Activated CD4-positive, alpha-beta memory T cell treated with anti-CD3 and anti-CD28 coated beads for 36 hours (primary cell): ENCODE measurements at regions not wholly inside any gene's neighbourhood (a gene's known extent, or its start where the extent isn't known, plus 50 kb on each side); places are given as distances from the start of the nearest gene placed in this dataset.

Experiments used
- CTCF ChIA-PET: fragments of 350-600 bp; sonication (Branson Sonifier 250); formaldehyde crosslinking; loops from one replicate; lab custom pipeline; 2021; ENCODE audit warnings: antibody characterized with exemption, inconsistent platforms; lab: Charles Lee
- POLR2A ChIA-PET: fragments of 350-600 bp; sonication (Branson Sonifier 250); formaldehyde crosslinking; loops from one replicate; lab custom pipeline; 2021; ENCODE audit warnings: antibody characterized with exemption; lab: Charles Lee
- DNase-seq: peaks from one replicate; pipeline ENCODE4 v3.0.0-alpha.2; 2020
- H3K27ac Mint-ChIP-seq: one replicate; pipeline ENCODE4 v1.8.0; 2021; ENCODE audit warnings: mixed read lengths
- H3K27me3 Mint-ChIP-seq: one replicate; pipeline ENCODE4 v1.8.0; 2021; ENCODE audit warnings: mixed read lengths
- H3K36me3 Mint-ChIP-seq: one replicate; pipeline ENCODE4 v1.8.0; 2021; ENCODE audit warnings: mixed read lengths
- H3K4me1 Mint-ChIP-seq: one replicate; pipeline ENCODE4 v1.8.0; 2021; ENCODE audit warnings: low read depth, mixed read lengths
- H3K4me3 Mint-ChIP-seq: one replicate; pipeline ENCODE4 v1.8.0; 2021; ENCODE audit warnings: mild to moderate bottlenecking, mixed read lengths
- H3K9me3 Mint-ChIP-seq: one replicate; pipeline ENCODE4 v1.8.0; 2021; ENCODE audit warnings: mixed read lengths
- intact Hi-C: fragments of 100-400 bp; cut with micrococcal nuclease; formaldehyde crosslinking; loops from one replicate; pipeline ENCODE4 v1.15.1; 2023

GRCh38 chr6:14206391-14206790 lies 88.8 kb downstream of the CD83 start:
- intact Hi-C loops, result no loop called here
- H3K27me3 Mint-ChIP-seq, result no peaks in the 10 kb centered on the region
- ChIA-PET CTCF (no interaction called here), POLR2A (no interaction called here)
- no peak for DNase-seq
- H3K4me3 Mint-ChIP-seq, result no peak overlapping the region
- no peaks in the 10 kb centered on the region for H3K9me3 Mint-ChIP-seq
- no peaks in the 10 kb centered on the region for H3K36me3 Mint-ChIP-seq
- peaks cover 11% of the 10 kb centered on the region for H3K4me1 Mint-ChIP-seq
- no peak overlapping the region for H3K27ac Mint-ChIP-seq

- H3K4me1 Mint-ChIP-seq, result peaks cover 17% of the 10 kb centered on the region
- DNase-seq, result no peak
- no peaks in the 10 kb centered on the region for H3K9me3 Mint-ChIP-seq
- intact Hi-C loops, result no loop called here
- no peaks in the 10 kb centered on the region for H3K27me3 Mint-ChIP-seq
- POLR2A ChIA-PET, result no interaction called here
- CTCF ChIA-PET, result no interaction called here
- H3K4me3 Mint-ChIP-seq, result no peak overlapping the region
- H3K36me3 Mint-ChIP-seq, result no peaks in the 10 kb centered on the region
- H3K27ac Mint-ChIP-seq, result no peak overlapping the region
These were observed 89.9 kb downstream of the CD83 start for GRCh38 chr6:14207448-14207847.

GRCh38 chr6:14209000-14209399 lies 91.4 kb downstream of the CD83 start:
- H3K4me1 Mint-ChIP-seq, result peaks cover 17% of the 10 kb centered on the region
- no peaks in the 10 kb centered on the region for H3K27me3 Mint-ChIP-seq
- no peaks in the 10 kb centered on the region for H3K9me3 Mint-ChIP-seq
- POLR2A ChIA-PET, result no interaction called here
- no peaks in the 10 kb centered on the region for H3K36me3 Mint-ChIP-seq
- no peak overlapping the region for H3K27ac Mint-ChIP-seq
- no peak overlapping the region for H3K4me3 Mint-ChIP-seq
- intact Hi-C loops, result loop anchor here (1.0 kb wide), 1 partner anchor 502 kb away; no protein-coding TSS in a partner anchor
- no peak for DNase-seq
- CTCF ChIA-PET, result interaction anchor here (2.4 kb wide), 1 partner anchor 502 kb away, joined by 9 read pairs; no protein-coding TSS in a partner anchor

GRCh38 chr6:14210077-14210476 lies 92.5 kb downstream of the CD83 start:
- H3K27me3 Mint-ChIP-seq, result no peaks in the 10 kb centered on the region
- H3K9me3 Mint-ChIP-seq, result no peaks in the 10 kb centered on the region
- intact Hi-C loops, result loop anchor here (2.0 to 10.0 kb wide), 6 partner anchors 107 to 1412 kb away; no protein-coding TSS in a partner anchor
- no peaks in the 10 kb centered on the region for H3K36me3 Mint-ChIP-seq
- DNase-seq, result no peak
- H3K4me1 Mint-ChIP-seq, result peaks cover 17% of the 10 kb centered on the region
- POLR2A ChIA-PET, result no interaction called here
- H3K4me3 Mint-ChIP-seq, result peak overlapping the region; percentile 69
- peak overlapping the region; percentile 68 for H3K27ac Mint-ChIP-seq
- CTCF ChIA-PET, result interaction anchor here (1.0 to 2.4 kb wide), 6 partner anchors 10 to 514 kb away, joined by 3 to 9 read pairs (median 4); no protein-coding TSS in a partner anchor

- no peaks in the 10 kb centered on the region for H3K9me3 Mint-ChIP-seq
- intact Hi-C loops, result loop anchor here (1.0 to 10.0 kb wide), 8 partner anchors 106 to 1411 kb away; no protein-coding TSS in a partner anchor
- H3K27ac Mint-ChIP-seq, result peak overlapping the region; percentile 85
- DNase-seq, result peak; percentile 94
- ChIA-PET POLR2A (interaction anchor here (1.0 kb wide), 2 partner anchors 159 to 500 kb away, joined by 3 to 4 read pairs; no protein-coding TSS in a partner anchor), CTCF (interaction anchor here (0.6 to 2.9 kb wide), 16 partner anchors 9 to 1413 kb away, joined by 3 to 13 read pairs (median 4); no protein-coding TSS in a partner anchor)
- H3K27me3 Mint-ChIP-seq, result no peaks in the 10 kb centered on the region
- H3K4me3 Mint-ChIP-seq, result peak overlapping the region; percentile 74
- no peaks in the 10 kb centered on the region for H3K36me3 Mint-ChIP-seq
- H3K4me1 Mint-ChIP-seq, result peaks cover 17% of the 10 kb centered on the region
These were observed 93.3 kb downstream of the CD83 start for GRCh38 chr6:14210663-14211561.

GRCh38 chr6:14211562-14211942 lies 94.0 kb downstream of the CD83 start:
- Mint-ChIP-seq H3K4me3 (peak overlapping the region; percentile 74), H3K4me1 (peaks cover 14% of the 10 kb centered on the region), H3K27ac (peak overlapping the region; percentile 85), H3K36me3 (no peaks in the 10 kb centered on the region), H3K27me3 (no peaks in the 10 kb centered on the region), H3K9me3 (no peaks in the 10 kb centered on the region)
- POLR2A ChIA-PET, result interaction anchor here (0.7 to 1.0 kb wide), 2 partner anchors 158 to 664 kb away, joined by 3 read pairs; no protein-coding TSS in a partner anchor
- CTCF ChIA-PET, result interaction anchor here (0.7 to 2.9 kb wide), 13 partner anchors 15 to 1413 kb away, joined by 3 to 13 read pairs (median 4); no protein-coding TSS in a partner anchor
- no peak for DNase-seq
- intact Hi-C loops, result loop anchor here (1.0 to 10.0 kb wide), 8 partner anchors 106 to 1411 kb away; no protein-coding TSS in a partner anchor

- intact Hi-C loops, result loop anchor here (5.0 to 10.0 kb wide), 5 partner anchors 105 to 1410 kb away; no protein-coding TSS in a partner anchor
- POLR2A ChIA-PET, result interaction anchor here (0.7 to 1.0 kb wide), 2 partner anchors 158 to 663 kb away, joined by 3 read pairs; no protein-coding TSS in a partner anchor
- Mint-ChIP-seq H3K27me3 (no peaks in the 10 kb centered on the region), H3K4me3 (peak overlapping the region; percentile 74), H3K27ac (peak overlapping the region; percentile 85), H3K36me3 (no peaks in the 10 kb centered on the region), H3K4me1 (peaks cover 18% of the 10 kb centered on the region), H3K9me3 (no peaks in the 10 kb centered on the region)
- DNase-seq, result no peak
- CTCF ChIA-PET, result interaction anchor here (0.7 to 2.9 kb wide), 12 partner anchors 14 to 1412 kb away, joined by 3 to 13 read pairs (median 4); no protein-coding TSS in a partner anchor
These were observed 94.4 kb downstream of the CD83 start for GRCh38 chr6:14212020-14212419.

- Mint-ChIP-seq H3K36me3 (no peaks in the 10 kb centered on the region), H3K4me3 (no peak overlapping the region), H3K27ac (no peak overlapping the region), H3K27me3 (no peaks in the 10 kb centered on the region), H3K4me1 (peaks cover 19% of the 10 kb centered on the region), H3K9me3 (no peaks in the 10 kb centered on the region)
- intact Hi-C loops, result loop anchor here (5.0 to 10.0 kb wide), 5 partner anchors 105 to 1410 kb away; no protein-coding TSS in a partner anchor
- CTCF ChIA-PET, result interaction anchor here (2.0 to 2.9 kb wide), 2 partner anchors 498 to 502 kb away, joined by 5 to 13 read pairs; no protein-coding TSS in a partner anchor
- no peak for DNase-seq
- POLR2A ChIA-PET, result no interaction called here
These were observed 95.1 kb downstream of the CD83 start for GRCh38 chr6:14212632-14213031.

GRCh38 chr6:14216946-14217684 lies 99.5 kb downstream of the CD83 start:
- ChIA-PET CTCF (interaction anchor here (1.2 to 1.3 kb wide), 2 partner anchors 326 to 494 kb away, joined by 3 to 4 read pairs; no protein-coding TSS in a partner anchor), POLR2A (no interaction called here)
- no peaks in the 10 kb centered on the region for H3K9me3 Mint-ChIP-seq
- DNase-seq, result peak; percentile 22
- H3K4me3 Mint-ChIP-seq, result no peak overlapping the region
- H3K27me3 Mint-ChIP-seq, result peaks cover 2% of the 10 kb centered on the region
- intact Hi-C loops, result loop anchor here (10.0 kb wide), 1 partner anchor 208 kb away; no protein-coding TSS in a partner anchor
- peaks cover 11% of the 10 kb centered on the region for H3K4me1 Mint-ChIP-seq
- H3K27ac Mint-ChIP-seq, result no peak overlapping the region
- no peaks in the 10 kb centered on the region for H3K36me3 Mint-ChIP-seq

- Mint-ChIP-seq H3K27ac (no peak overlapping the region), H3K36me3 (no peaks in the 10 kb centered on the region), H3K27me3 (peaks cover 2% of the 10 kb centered on the region), H3K9me3 (no peaks in the 10 kb centered on the region), H3K4me1 (peaks cover 10% of the 10 kb centered on the region), H3K4me3 (no peak overlapping the region)
- intact Hi-C loops, result loop anchor here (10.0 kb wide), 1 partner anchor 207 kb away; no protein-coding TSS in a partner anchor
- POLR2A ChIA-PET, result no interaction called here
- CTCF ChIA-PET, result interaction anchor here (1.3 kb wide), 1 partner anchor 493 kb away, joined by 3 read pairs; no protein-coding TSS in a partner anchor
- DNase-seq, result no peak
These were observed 100.4 kb downstream of the CD83 start for GRCh38 chr6:14217728-14218518.

- Mint-ChIP-seq H3K4me3 (no peak overlapping the region), H3K9me3 (no peaks in the 10 kb centered on the region), H3K4me1 (peaks cover 10% of the 10 kb centered on the region), H3K27ac (no peak overlapping the region), H3K27me3 (peaks cover 2% of the 10 kb centered on the region), H3K36me3 (no peaks in the 10 kb centered on the region)
- intact Hi-C loops, result loop anchor here (10.0 kb wide), 1 partner anchor 206 kb away; no protein-coding TSS in a partner anchor
- ChIA-PET CTCF (no interaction called here), POLR2A (no interaction called here)
- DNase-seq, result no peak
These were observed 100.9 kb downstream of the CD83 start for GRCh38 chr6:14218519-14218800.
